HepG2 (cell line): ENCODE measurements at regions not wholly inside any gene's neighbourhood (a gene's known extent, or its start where the extent isn't known, plus 50 kb on each side); places are given as distances from the start of the nearest gene placed in this dataset.

ENCODE experiments used
- ATAC-seq: fragments of 200-7000 bp; cut with Tn5 transposase; 3 replicates; pipeline ENCODE4 v1.9.1; 2020; ENCODE audit warnings: mild to moderate bottlenecking, moderate library complexity
- BruUV-seq: library from RNA; stranded (reverse); fragments of 400-500 nt; replicated peaks from 2 replicates; lab custom pipeline; 2021; lab: Mats Ljungman, UMichigan
- CTCF ChIA-PET: fragments of 300-600 bp; formaldehyde crosslinking; extraction: SDS; loops from one replicate; lab custom pipeline; 2021; ENCODE audit warnings: low total read pairs, inconsistent platforms, low intra/inter-chr PET ratio; lab: Yijun Ruan, JAX
- POLR2A ChIA-PET: fragments of 350-600 bp; sonication (Branson Sonifier 250); formaldehyde crosslinking; loops from one replicate; lab custom pipeline; 2020; ENCODE audit warnings: antibody characterized with exemption, inconsistent platforms; lab: Yijun Ruan, JAX
- DNase-seq: peaks from one replicate; pipeline ENCODE4 v3.0.0-alpha.2; 2015; ENCODE audit warnings: low spot score
- FAIRE-seq: peaks from 3 replicates; lab custom pipeline; 2011; peaks lifted over from hg19 to GRCh38; lab: Jason Lieb, UNC
- H2AFZ ChIP-seq: one replicate; pipeline ENCODE4 v1.6.1; 2011; ENCODE audit warnings: low read length, inconsistent platforms
- H3K27ac ChIP-seq: fragments of 300-600 bp; 3 replicates; pipeline ENCODE4 v1.8.0; 2011; ENCODE audit warnings: mixed run types, mild to moderate bottlenecking, mixed read lengths, low read length, inconsistent platforms; ENCODE audit not compliant: insufficient read depth; ENCODE audit errors: extremely low read length
- H3K27me3 ChIP-seq, 2 experiments: fragments of 200-600 bp in 1 of 2; 2 replicates in 1 of 2; 3 replicates in 1 of 2; pipeline versions ENCODE4 v1.6.0 to v1.8.0; 2011; ENCODE audit warnings: low read length in 2 of 2, mild to moderate bottlenecking in 2 of 2, moderate library complexity in 2 of 2, inconsistent platforms in 1 of 2; ENCODE audit not compliant: insufficient read depth in 2 of 2, control insufficient read depth in 1 of 2
- H3K36me3 ChIP-seq, 2 experiments: fragments of 200-600 bp in 1 of 2; replicated peaks in 1 of 2; 2 replicates in 1 of 2; 3 replicates in 1 of 2; pipeline versions ENCODE4 v1.5.1 to v1.8.0; 2011; ENCODE audit warnings: low read length in 2 of 2, inconsistent platforms in 1 of 2; ENCODE audit not compliant: insufficient read depth in 2 of 2, control insufficient read depth in 1 of 2
- H3K4me1 ChIP-seq: 2 replicates; pipeline ENCODE4 v1.5.1; 2012; ENCODE audit warnings: low read length, inconsistent platforms; ENCODE audit not compliant: insufficient read depth
- H3K4me2 ChIP-seq: 2 replicates; pipeline ENCODE4 v1.6.0; 2011; ENCODE audit warnings: low read depth, low read length, inconsistent platforms
- H3K4me3 ChIP-seq, 3 experiments: fragments of 200-600 bp in 1 of 3; sonication (generic), shearing (Covaris generic) in 1 of 3; replicated peaks in 1 of 3; 2 replicates each; pipeline ENCODE4 v1.5.1; 2011 to 2016; ENCODE audit warnings: low read length in 3 of 3, inconsistent platforms in 2 of 3, low read depth in 2 of 3, mild to moderate bottlenecking in 2 of 3, control low read depth in 1 of 3, mixed read lengths in 1 of 3; ENCODE audit not compliant: insufficient read depth in 1 of 3
- H3K79me2 ChIP-seq: one replicate; pipeline ENCODE4 v1.6.1; 2011; ENCODE audit warnings: low read length, inconsistent platforms; ENCODE audit not compliant: insufficient read depth
- H3K9ac ChIP-seq: 2 replicates; pipeline ENCODE4 v1.6.0; 2011; ENCODE audit warnings: mild to moderate bottlenecking, low read depth, low read length, inconsistent platforms; ENCODE audit not compliant: insufficient read depth
- H3K9me3 ChIP-seq: 2 replicates; pipeline ENCODE4 v1.5.1; 2012; ENCODE audit warnings: mild to moderate bottlenecking, low read length
- H4K20me1 ChIP-seq: 2 replicates; pipeline ENCODE4 v1.6.0; 2011; ENCODE audit warnings: inconsistent platforms, mild to moderate bottlenecking, low read length, moderate library complexity; ENCODE audit not compliant: insufficient read depth
- ARNT ChIP-seq: fragments of 450-650 bp; IDR thresholded peaks from 2 replicates; pipeline ENCODE4 v1.6.1; 2017
- BRF2 ChIP-seq: sonication (generic); formaldehyde crosslinking; IDR thresholded peaks from 2 replicates; pipeline ENCODE4 v1.8.1; 2022; ENCODE audit warnings: mild to moderate bottlenecking, missing genetic modification reagents
- FOSL2 ChIP-seq: sonication (generic); formaldehyde crosslinking; IDR thresholded peaks from 2 replicates; pipeline ENCODE4 v1.4.0; 2020; ENCODE audit warnings: missing genetic modification reagents
- MAFF ChIP-seq: IDR thresholded peaks from 2 replicates; pipeline ENCODE4 v1.6.1; 2011; ENCODE audit warnings: low read depth, low read length, improper control_type of control experiment
- MAFK ChIP-seq, 2 experiments: IDR thresholded peaks in 1 of 2; conservative IDR thresholded peaks in 1 of 2; 2 replicates each; pipeline ENCODE4 v1.6.1; 2011; ENCODE audit warnings: improper control_type of control experiment in 2 of 2, low read length in 2 of 2
- NFE2L2 ChIP-seq: fragments of 150-350 bp; IDR thresholded peaks from 2 replicates; pipeline ENCODE4 v1.6.1; 2014; ENCODE audit warnings: low read length
- SCMH1 ChIP-seq: sonication (generic); formaldehyde crosslinking; IDR thresholded peaks from 2 replicates; pipeline ENCODE4 v1.9.0; 2021; ENCODE audit warnings: missing genetic modification reagents, mild to moderate bottlenecking, borderline replicate concordance
- TBL1XR1 ChIP-seq: fragments of 150-350 bp; IDR thresholded peaks from 2 replicates; pipeline ENCODE4 v1.6.1; 2014; ENCODE audit warnings: borderline replicate concordance, low read length; ENCODE audit not compliant: partially characterized antibody
- ZBED4 ChIP-seq: sonication (generic); formaldehyde crosslinking; IDR thresholded peaks from 2 replicates; pipeline ENCODE4 v1.4.0; 2020; ENCODE audit warnings: missing genetic modification reagents, borderline replicate concordance
- ZNF770 ChIP-seq: sonication (generic); formaldehyde crosslinking; IDR thresholded peaks from 2 replicates; pipeline ENCODE4 v1.5.0; 2020; ENCODE audit warnings: mild to moderate bottlenecking, missing genetic modification reagents
- ZNF781 ChIP-seq: sonication (generic); formaldehyde crosslinking; IDR thresholded peaks from 2 replicates; pipeline ENCODE4 v1.5.1; 2020; ENCODE audit warnings: borderline replicate concordance, mild to moderate bottlenecking, missing genetic modification reagents; ENCODE audit errors: not compliant biosample characterization
- WGBS: methylation state at CpG from one replicate; pipeline ENCODE4 v1.1.6; 2017; ENCODE audit warnings: low lambda C conversion rate; 5-methylcytosine and 5-hydroxymethylcytosine counted together
- in situ Hi-C: cut with HindIII; loops from 2 replicates; pipeline ENCODE4 v1.10.0; 2017; ENCODE audit warnings: low pct_unique_long_range_greater_than_20kb; ENCODE audit not compliant: extremely low pct_ligation_motif_present
- intact Hi-C: fragments of 100-400 bp; cut with micrococcal nuclease; formaldehyde crosslinking; loops from one replicate; pipeline ENCODE4 v1.10.0; 2022; ENCODE audit not compliant: unreplicated experiment

GRCh38 chr3:20657560-20657959 lies 471.6 kb upstream of the SGO1 start:
- in situ Hi-C loops (no loop called here), intact Hi-C loops (no loop called here)
- no peak for TF ChIP-seq ZBED4
- no peak for TF ChIP-seq BRF2 (CRISPR knock-in tag)
- TF ChIP-seq ARNT: no peak
- no peak for TF ChIP-seq FOSL2 (CRISPR knock-in tag)
- no peak for TF ChIP-seq ZNF781 (CRISPR knock-in tag)
- TF ChIP-seq SCMH1 (CRISPR knock-in tag): no peak
- TF ChIP-seq MAFK (conservative IDR thresholded peaks at IDR 0.05 in 1 of 2, IDR thresholded peaks at IDR 0.05 in 1 of 2; ENCODE audit: low read length in 2 of 2): peak; percentile 90 to 94
- peak; percentile 94 for TF ChIP-seq MAFF
- no peak for TF ChIP-seq TBL1XR1
- peak; percentile 87 for TF ChIP-seq NFE2L2
- no peak for TF ChIP-seq ZNF770 (CRISPR knock-in tag)
- CTCF ChIA-PET: no interaction called here
- Histone ChIP-seq H3K9ac (no peak overlapping the region), H4K20me1 (no peaks in the 10 kb centered on the region), H3K79me2 (no peaks in the 10 kb centered on the region), H3K27me3 (no peaks in the 10 kb centered on the region), H3K9me3 (peaks cover 55% of the 10 kb centered on the region), H3K27ac (no peak overlapping the region), H3K4me3 (no peak overlapping the region), H3K36me3 (no peaks in the 10 kb centered on the region), H2AFZ (no peak overlapping the region), H3K4me2 (no peak overlapping the region), H3K4me1 (no peaks in the 10 kb centered on the region)
- POLR2A ChIA-PET: no interaction called here
- BruUV-seq: no TSS peak
- WGBS: 59% methylated on average over 4 of the region's 4 CpGs
- FAIRE-seq: no peak
- no peak for DNase-seq
- no peak for ATAC-seq
